ENCODE measurements at regions not wholly inside any gene's neighbourhood (a gene's known extent, or its start where the extent isn't known, plus 50 kb on each side); places are given as distances from the start of the nearest gene placed in this dataset.

- Histone ChIP-seq H3K4me1 (no peaks in the 10 kb centered on the region), H3K27me3 (no peaks in the 10 kb centered on the region), H3K27ac (no peak overlapping the region), H3K4me3 (no peak overlapping the region), H3K36me3 (no peaks in the 10 kb centered on the region), H3K9me3 (no peaks in the 10 kb centered on the region)
- ATAC-seq (no peak), DNase-seq (no peak)
- TF ChIP-seq CTCF (IDR thresholded peaks at IDR 0.05) = no peak
- intact Hi-C loops (cut with DNase I) = no loop called here
Measured at GRCh38 chr3:76897076-76897475, 142.8 kb upstream of the ROBO2 start.

GRCh38 chr3:76900596-76900995, 139.3 kb upstream of the ROBO2 start:
- no peaks in the 10 kb centered on the region for H3K27me3 ChIP-seq
- no peaks in the 10 kb centered on the region for H3K9me3 ChIP-seq
- no peak for TF ChIP-seq CTCF (IDR thresholded peaks at IDR 0.05)
- H3K36me3 ChIP-seq = no peaks in the 10 kb centered on the region
- no peak overlapping the region for H3K27ac ChIP-seq
- DNase-seq (no peak), ATAC-seq (no peak)
- intact Hi-C loops (cut with DNase I) = no loop called here
- no peak overlapping the region for H3K4me3 ChIP-seq
- H3K4me1 ChIP-seq = no peaks in the 10 kb centered on the region

GRCh38 chr3:76908156-76908555, 131.7 kb upstream of the ROBO2 start:
- Histone ChIP-seq H3K27ac (no peak overlapping the region), H3K4me1 (no peaks in the 10 kb centered on the region), H3K9me3 (no peaks in the 10 kb centered on the region), H3K4me3 (no peak overlapping the region), H3K36me3 (no peaks in the 10 kb centered on the region), H3K27me3 (no peaks in the 10 kb centered on the region)
- no peak for ATAC-seq
- no peak for TF ChIP-seq CTCF (IDR thresholded peaks at IDR 0.05)
- intact Hi-C loops (cut with DNase I) = no loop called here
- DNase-seq = no peak

- intact Hi-C loops (cut with DNase I) = no loop called here
- Histone ChIP-seq H3K4me3 (no peak overlapping the region), H3K27ac (no peak overlapping the region), H3K4me1 (no peaks in the 10 kb centered on the region), H3K27me3 (no peaks in the 10 kb centered on the region), H3K9me3 (no peaks in the 10 kb centered on the region), H3K36me3 (no peaks in the 10 kb centered on the region)
- no peak for DNase-seq
- no peak for ATAC-seq
- no peak for TF ChIP-seq CTCF (IDR thresholded peaks at IDR 0.05)
Measured at GRCh38 chr3:76912841-76913383, 127.0 kb upstream of the ROBO2 start.

- Histone ChIP-seq H3K27ac (no peak overlapping the region), H3K9me3 (no peaks in the 10 kb centered on the region), H3K4me1 (no peaks in the 10 kb centered on the region), H3K27me3 (no peaks in the 10 kb centered on the region), H3K36me3 (no peaks in the 10 kb centered on the region), H3K4me3 (no peak overlapping the region)
- DNase-seq (no peak), ATAC-seq (no peak)
- TF ChIP-seq CTCF (IDR thresholded peaks at IDR 0.05) = no peak
- intact Hi-C loops (cut with DNase I) = no loop called here
Measured at GRCh38 chr3:76917436-76917835, 122.5 kb upstream of the ROBO2 start.

GRCh38 chr3:76920511-76920910, 119.4 kb upstream of the ROBO2 start:
- intact Hi-C loops (cut with DNase I) = no loop called here
- no peak for TF ChIP-seq CTCF (IDR thresholded peaks at IDR 0.05)
- Histone ChIP-seq H3K27ac (no peak overlapping the region), H3K36me3 (no peaks in the 10 kb centered on the region), H3K27me3 (no peaks in the 10 kb centered on the region), H3K4me3 (no peak overlapping the region), H3K9me3 (no peaks in the 10 kb centered on the region), H3K4me1 (no peaks in the 10 kb centered on the region)
- ATAC-seq (no peak), DNase-seq (no peak)
